ENCODE measurements at regions not wholly inside any gene's neighbourhood (a gene's known extent, or its start where the extent isn't known, plus 50 kb on each side); places are given as distances from the start of the nearest gene placed in this dataset.

- H2AFZ ChIP-seq (ENCODE audit: low read depth, low read length): no peak overlapping the region
- no peak for TF ChIP-seq NELFE (IDR thresholded peaks at IDR 0.05; ENCODE audit: insufficient read depth, insufficient read length)
- no peak for TF ChIP-seq GATAD2B (IDR thresholded peaks at IDR 0.05; ENCODE audit: borderline replicate concordance)
- no peak for TF ChIP-seq FOXP4 (CRISPR knock-in tag; IDR thresholded peaks at IDR 0.05; ENCODE audit: borderline replicate concordance)
- no peak for TF ChIP-seq ZEB2 (IDR thresholded peaks at IDR 0.05)
- no peak for TF ChIP-seq POLR2AphosphoS2 (IDR thresholded peaks at IDR 0.05; ENCODE audit: low read length)
- no peak for TF ChIP-seq ZMIZ1 (IDR thresholded peaks at IDR 0.05; ENCODE audit: low read depth in 2 of 2, low read length in 2 of 2)
- no peak for TF ChIP-seq SPI1 (IDR thresholded peaks at IDR 0.05; ENCODE audit: borderline replicate concordance, low read depth, low read length)
- no peak for TF ChIP-seq ESRRB (CRISPR knock-in tag; IDR thresholded peaks at IDR 0.05; ENCODE audit: borderline replicate concordance)
- no peak for TF ChIP-seq ZNF232 (CRISPR knock-in tag; IDR thresholded peaks at IDR 0.05)
- no peak for TF ChIP-seq ZBTB26 (CRISPR knock-in tag; IDR thresholded peaks at IDR 0.05)
- TF ChIP-seq ZNF75A (CRISPR knock-in tag; IDR thresholded peaks at IDR 0.05): no peak
- no peak for TF ChIP-seq ATF3 (IDR thresholded peaks at IDR 0.05)
- TF ChIP-seq ATF3 (CRISPR knock-in tag; conservative IDR thresholded peaks at IDR 0.05): no peak
- TF ChIP-seq EP300 (IDR thresholded peaks at IDR 0.05; ENCODE audit: low read length): no peak
- intact Hi-C loops (cut with micrococcal nuclease) (no loop called here), in situ Hi-C loops (cut with MboI) (no loop called here)
- FAIRE-seq (no peak), DNase-seq (ENCODE audit: extremely low read depth in 1 of 4, low spot score in 3 of 4) (no peak), ATAC-seq (no peak)
- H3K27me3 ChIP-seq (ENCODE audit: control insufficient read depth in 2 of 2, insufficient read depth in 2 of 2, low read length in 2 of 2): peaks cover 7 to 19% of the 10 kb centered on the region in 2 experiments; a peak in 4 of 5 replicates
- ChIA-PET CTCF (ENCODE audit: low intra/inter-chr PET ratio) (no interaction called here), POLR2A (no interaction called here)
- H3K9me1 ChIP-seq (ENCODE audit: control insufficient read depth, insufficient read depth, low read length): no peaks in the 10 kb centered on the region
- WGBS (ENCODE audit: insufficient coverage, low coverage, missing lambda C conversion rate): 40% methylated on average over 8 of the region's 13 CpGs
- no peak overlapping the region for H3K9ac ChIP-seq (ENCODE audit: insufficient read depth in 1 of 2, low read depth in 2 of 2, low read length in 2 of 2)
- H3K9me3 ChIP-seq (replicated peaks; ENCODE audit: control insufficient read depth, insufficient read depth, low read depth, low read length): no peaks in the 10 kb centered on the region
- H3K36me3 ChIP-seq (ENCODE audit: control insufficient read depth, insufficient read depth, low read length): no peaks in the 10 kb centered on the region
- no peak overlapping the region for H3K27ac ChIP-seq (ENCODE audit: extremely low read depth, low read depth, low read length)
- no peaks in the 10 kb centered on the region for H3K79me2 ChIP-seq (ENCODE audit: control insufficient read depth, insufficient read depth, low read length)
- no peak overlapping the region for H3K4me3 ChIP-seq
- peaks cover 0 to 20% of the 10 kb centered on the region in 2 experiments; a peak in 2 of 5 replicates for H3K4me1 ChIP-seq (replicated peaks in 1 of 2; ENCODE audit: control insufficient read depth in 2 of 2, insufficient read depth in 2 of 2, low read length in 2 of 2)
- H4K20me1 ChIP-seq (replicated peaks; ENCODE audit: control insufficient read depth, insufficient read depth, low read length): no peaks in the 10 kb centered on the region
- H3K4me2 ChIP-seq (ENCODE audit: insufficient read depth, low read length): no peak overlapping the region
- BruUV-seq (replicated peaks): no TSS peak
These were observed 83.6 kb upstream of the MKI67 start for GRCh38 chr10:128209862-128210214.

Measured in K562 (cell line).